Astrocyte (in vitro differentiated cells and primary cell): ENCODE measurements at regions not wholly inside any gene's neighbourhood (a gene's known extent, or its start where the extent isn't known, plus 50 kb on each side); places are given as distances from the start of the nearest gene placed in this dataset.

Experiments used
- CTCF ChIP-seq: IDR thresholded peaks from 2 replicates; pipeline ENCODE4 v1.5.1; 2011; ENCODE audit warnings: low read depth, mild to moderate bottlenecking, inconsistent platforms, low read length, moderate library complexity; ENCODE audit not compliant: insufficient read depth
- EZH2 ChIP-seq: IDR thresholded peaks from 2 replicates; pipeline ENCODE4 v1.6.1; 2012; ENCODE audit warnings: mild to moderate bottlenecking, low read length, inconsistent platforms; ENCODE audit not compliant: insufficient read depth

- no peak for TF ChIP-seq EZH2
- no peak for TF ChIP-seq CTCF
These were observed 784.3 kb downstream of the DNAJB9 start for GRCh38 chr7:109354000-109354399.
